ENCODE measurements at regions not wholly inside any gene's neighbourhood (a gene's known extent, or its start where the extent isn't known, plus 50 kb on each side); places are given as distances from the start of the nearest gene placed in this dataset.

GRCh38 chr7:41842956-41843355 lies 140.1 kb upstream of the INHBA start:
- TF ChIP-seq EZH2 (IDR thresholded peaks at IDR 0.05): no peak
- TF ChIP-seq CTCF (IDR thresholded peaks at IDR 0.05): no peak

All from neural progenitor cell (in vitro differentiated cells).